LoVo (cell line): ENCODE measurements at regions not wholly inside any gene's neighbourhood (a gene's known extent, or its start where the extent isn't known, plus 50 kb on each side); places are given as distances from the start of the nearest gene placed in this dataset.
"Not testable (repeated sequence)": the region's sequence is repeated elsewhere in the genome, so short reads cannot be mapped to it uniquely, and the experiment has no call there.

Experiments used
- DNase-seq: peaks from one replicate; pipeline ENCODE4 v3.0.0-alpha.2; 2016; ENCODE audit warnings: low spot score

DNA sequence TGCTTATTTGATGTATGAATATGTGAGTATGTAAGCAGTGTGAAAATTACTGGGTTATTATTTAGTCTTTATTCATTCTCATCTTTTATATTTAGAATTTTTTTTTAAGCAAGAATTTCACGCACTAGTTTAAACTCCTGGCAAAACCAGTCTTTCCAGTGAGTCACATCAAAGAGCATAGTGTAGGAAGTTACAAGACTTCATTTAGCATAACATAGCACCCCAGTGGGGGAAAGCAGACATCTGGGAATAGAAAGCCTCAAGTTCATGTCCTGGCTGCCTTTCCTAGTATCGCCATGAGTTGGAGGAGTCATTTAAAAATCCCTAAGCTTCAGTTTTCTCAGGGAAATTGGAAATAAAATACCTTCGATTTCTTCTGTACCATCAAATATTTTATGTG lies 408.3 kb downstream of the NUP35 start:
- no peak for DNase-seq

GRCh38 chr2:183533021-183533420 lies 408.8 kb downstream of the NUP35 start:
- no peak for DNase-seq

DNA sequence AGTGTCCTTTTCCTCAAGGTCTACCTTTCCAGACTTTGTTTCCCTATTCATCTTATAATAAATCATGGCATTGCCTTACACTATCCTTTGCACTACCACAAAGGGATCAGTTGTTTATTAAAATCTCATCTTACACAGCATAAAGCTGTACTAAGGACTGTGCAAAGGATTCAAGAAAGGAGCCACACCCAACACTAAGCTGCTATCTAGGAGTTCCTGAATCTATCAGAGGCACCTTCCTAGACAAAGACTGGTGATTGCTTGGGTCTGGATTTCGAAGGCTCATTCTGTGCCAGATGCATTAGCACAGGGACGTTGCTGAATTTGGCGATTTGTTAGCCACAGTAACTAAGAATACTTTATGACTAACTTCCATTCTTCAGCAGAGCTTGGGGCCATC lies 412.0 kb downstream of the NUP35 start:
- no peak for DNase-seq

DNA sequence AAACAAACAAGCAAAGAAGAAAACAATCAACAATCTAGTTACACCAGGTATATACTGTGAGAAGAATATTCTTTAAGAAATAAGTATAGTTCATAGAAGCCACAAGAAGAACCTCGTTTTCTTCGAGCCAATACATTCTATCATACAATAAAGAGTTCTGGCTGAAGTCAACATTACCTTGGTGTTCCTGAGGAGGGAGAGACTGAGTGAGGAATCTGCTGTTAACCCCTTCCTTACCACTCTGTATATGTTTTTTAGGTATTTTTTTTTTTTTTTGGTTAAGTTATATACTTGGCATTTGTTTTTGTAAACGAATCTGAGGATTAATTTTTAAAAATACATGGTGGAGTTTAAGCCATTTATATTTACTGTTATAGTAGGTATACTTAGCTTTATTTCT lies 412.5 kb downstream of the NUP35 start:
- no peak for DNase-seq

- DNase-seq, result peak; percentile 38
These were observed 417.5 kb downstream of the NUP35 start for GRCh38 chr2:183541766-183542165.

- DNase-seq, result no peak
These were observed 418.4 kb downstream of the NUP35 start for GRCh38 chr2:183542606-183543005.

DNA sequence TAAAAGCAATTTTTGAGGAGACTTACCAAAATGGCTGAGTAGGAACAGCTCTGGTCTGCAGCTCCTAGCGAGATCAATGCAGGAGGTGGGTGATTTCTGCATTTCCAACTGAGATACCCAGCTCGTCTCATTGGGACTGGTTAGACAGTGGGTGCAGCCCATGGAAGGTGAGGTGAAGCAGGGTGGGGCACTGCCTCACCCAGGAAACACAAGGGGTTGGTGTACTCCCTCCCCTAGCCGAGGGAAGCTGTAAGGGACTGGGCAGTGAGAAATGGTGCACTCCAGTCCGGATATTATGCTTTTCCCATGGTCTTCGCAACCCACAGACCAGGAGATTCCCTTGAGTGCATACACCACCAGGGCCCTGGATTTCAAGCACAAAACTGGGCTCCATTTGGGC lies 419.0 kb downstream of the NUP35 start:
- no peak for DNase-seq

GRCh38 chr2:183543731-183544130 lies 419.5 kb downstream of the NUP35 start:
- no peak for DNase-seq

DNA sequence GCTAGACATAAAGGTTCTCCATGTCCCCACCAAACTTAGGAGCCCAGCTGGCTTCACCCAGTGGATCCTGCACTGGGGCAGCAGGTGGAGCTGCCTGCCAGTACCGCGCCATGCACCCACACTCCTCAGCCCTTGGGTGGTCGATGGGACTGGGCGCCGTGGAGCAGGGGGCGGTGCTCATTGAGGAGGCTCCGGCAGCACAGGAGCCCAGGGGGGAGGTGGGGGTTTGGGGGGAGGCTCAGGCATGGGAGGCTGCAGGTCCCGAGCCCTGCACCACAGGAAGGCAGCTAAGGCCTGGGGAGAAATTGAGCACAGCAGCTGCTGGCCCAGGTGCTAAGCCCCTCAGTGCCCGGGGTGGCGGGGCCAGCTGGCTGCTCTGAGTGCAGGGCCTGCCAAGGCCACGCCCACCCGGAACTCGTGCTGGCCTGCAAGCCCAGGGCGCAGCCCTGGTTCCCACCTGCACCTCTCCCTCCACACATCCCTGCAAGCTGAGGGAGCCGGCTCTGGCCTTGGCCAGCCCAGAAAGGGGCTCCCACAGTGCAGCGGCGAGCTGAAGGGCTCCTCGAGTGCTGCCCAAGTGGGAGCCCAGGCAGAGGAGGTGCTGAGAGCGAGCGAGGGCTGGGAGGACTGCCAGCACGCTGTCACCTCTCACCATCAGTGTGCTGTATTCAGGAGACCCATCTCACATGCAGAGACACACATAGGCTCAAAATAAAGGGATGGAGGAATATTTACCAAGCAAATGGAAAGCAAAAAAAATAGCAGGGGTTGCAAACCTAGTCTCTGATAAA lies 422.5 kb downstream of the NUP35 start:
- DNase-seq, result not testable (repeated sequence)

GRCh38 chr2:183552716-183553115 lies 428.5 kb downstream of the NUP35 start:
- DNase-seq, result no peak

DNA sequence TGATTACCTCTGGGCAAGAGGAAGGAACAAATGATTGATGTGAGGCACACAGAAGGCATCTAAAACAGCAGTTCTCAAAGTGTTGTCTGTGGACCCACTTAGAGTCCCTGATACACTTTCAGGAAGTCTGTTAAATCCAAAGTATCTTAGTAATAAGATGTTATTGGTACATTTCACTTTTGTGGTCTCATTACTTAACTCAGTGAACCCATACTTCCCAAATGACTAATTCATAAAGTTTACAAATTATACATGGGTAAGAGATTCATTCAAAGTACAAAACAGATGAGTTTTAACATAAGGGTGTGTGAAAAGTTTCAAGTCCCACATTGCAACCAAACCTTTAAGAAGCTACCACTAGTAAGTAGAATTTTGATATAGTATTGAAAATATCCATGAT lies 440.5 kb downstream of the NUP35 start:
- no peak for DNase-seq

GRCh38 chr2:183575481-183575880 lies 451.2 kb downstream of the NUP35 start:
- DNase-seq, result no peak

GRCh38 chr2:183579686-183580085 lies 455.4 kb downstream of the NUP35 start:
- no peak for DNase-seq

DNA sequence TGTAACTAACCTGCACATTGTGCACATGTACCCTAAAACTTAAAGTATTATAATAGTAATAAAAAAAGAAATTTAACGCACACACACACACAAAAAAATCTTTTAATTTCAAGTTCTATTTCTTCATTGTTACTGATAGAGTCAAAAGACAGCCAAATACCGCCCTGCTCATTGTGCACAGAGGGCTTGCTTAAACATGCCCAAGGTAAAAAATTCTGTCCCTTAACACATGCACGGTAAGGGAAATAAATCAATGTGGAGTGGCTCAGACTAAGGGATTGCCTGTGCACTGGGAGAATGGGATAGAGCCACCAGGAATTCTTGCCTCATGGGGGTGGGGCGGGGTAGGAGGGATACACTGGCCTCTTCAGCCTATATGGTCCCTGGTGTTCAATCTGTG lies 468.0 kb downstream of the NUP35 start:
- DNase-seq, result no peak

DNA sequence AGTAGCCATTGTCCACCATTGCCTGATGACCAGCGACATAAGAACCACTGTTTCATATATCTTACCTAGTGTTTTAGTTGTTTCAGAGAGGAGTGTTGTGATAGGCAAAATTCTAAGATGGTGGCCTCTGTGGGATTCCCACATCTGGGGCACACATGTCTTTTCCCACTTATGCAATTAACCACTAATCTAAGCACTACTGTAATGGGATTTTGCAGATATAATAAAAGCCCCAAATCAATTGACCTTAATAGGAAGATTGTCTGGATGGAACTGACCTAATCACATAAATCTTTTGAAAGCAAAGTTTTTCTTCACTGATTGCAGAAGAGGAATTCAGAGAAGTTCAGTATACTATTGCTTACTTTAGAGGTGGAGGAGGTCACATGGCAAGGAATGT lies 469.9 kb downstream of the NUP35 start:
- DNase-seq, result no peak

- DNase-seq, result no peak
These were observed 473.6 kb downstream of the NUP35 start for GRCh38 chr2:183597841-183598240.

DNA sequence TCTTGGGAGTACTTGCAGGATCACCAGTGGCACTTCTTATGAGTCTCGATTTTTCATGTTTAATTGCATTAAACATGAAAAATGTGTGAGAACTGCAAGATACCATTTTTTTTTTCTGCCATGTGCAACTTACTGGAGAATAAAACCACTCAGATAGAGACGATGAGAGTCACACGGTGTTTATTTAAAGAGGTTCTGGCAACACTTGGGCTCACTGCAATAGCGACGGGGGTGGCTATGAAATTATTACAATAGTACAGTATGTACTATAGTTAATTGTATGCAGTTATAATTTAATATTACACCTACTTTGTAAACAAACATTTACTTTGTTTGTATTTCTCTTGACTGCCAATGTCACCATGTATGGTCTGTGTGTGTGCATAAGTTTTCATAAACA lies 479.8 kb downstream of the NUP35 start:
- DNase-seq, result no peak

- DNase-seq, result no peak
These were observed 481.2 kb downstream of the NUP35 start for GRCh38 chr2:183605440-183605839.

GRCh38 chr2:183606022-183606717 lies 481.9 kb downstream of the NUP35 start:
- DNase-seq, result no peak

DNA sequence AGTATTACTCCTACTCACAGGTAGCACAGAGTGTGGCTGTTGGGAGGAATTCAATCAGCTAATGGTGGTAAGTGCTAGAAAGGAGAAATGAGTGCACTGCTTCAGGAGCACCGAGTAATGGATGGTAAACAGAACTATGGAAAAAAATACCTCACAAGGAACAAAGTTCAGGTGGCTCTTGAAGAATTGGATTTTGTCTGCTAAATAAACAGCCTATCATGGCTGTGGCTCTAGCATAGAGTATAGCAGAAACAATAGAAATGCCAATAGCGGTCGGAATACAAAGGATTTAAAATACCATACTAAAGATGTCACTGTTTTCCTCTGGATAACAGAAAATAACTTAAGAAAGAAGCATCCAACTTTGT lies 482.5 kb downstream of the NUP35 start:
- no peak for DNase-seq

GRCh38 chr2:183607995-183608394 lies 483.8 kb downstream of the NUP35 start:
- no peak for DNase-seq

DNA sequence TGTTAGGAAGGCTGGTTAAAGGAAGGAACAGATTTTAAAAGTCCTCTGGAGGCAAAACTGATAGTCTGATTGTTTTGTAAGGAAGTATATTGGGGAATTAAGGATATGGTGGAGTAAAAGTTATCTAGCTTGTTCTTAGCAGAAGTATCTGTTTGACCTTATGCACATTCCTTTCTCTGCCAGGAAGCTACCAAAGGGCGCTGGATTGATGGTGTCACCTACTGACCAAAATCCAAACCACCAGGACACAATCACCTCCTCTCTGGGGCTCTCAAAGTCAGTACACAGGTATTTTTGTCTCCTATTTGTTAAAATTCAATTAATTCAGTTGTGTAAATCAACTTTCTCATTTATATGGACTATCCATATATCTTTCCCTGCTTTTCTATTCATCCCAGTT lies 484.5 kb downstream of the NUP35 start:
- no peak for DNase-seq

GRCh38 chr2:183610724-183611123 lies 486.5 kb downstream of the NUP35 start:
- no peak for DNase-seq
